22Rv1 (cell line): ENCODE measurements at regions not wholly inside any gene's neighbourhood (a gene's known extent, or its start where the extent isn't known, plus 50 kb on each side); places are given as distances from the start of the nearest gene placed in this dataset.

Experiments used
- ZFX ChIP-seq: fragments of 450-650 bp; IDR thresholded peaks from 2 replicates; pipeline ENCODE4 v1.6.1; 2017; ENCODE audit warnings: antibody characterized with exemption, borderline replicate concordance
- TF ChIP-seq, protein P1 (sequence below): fragments of 450-650 bp; IDR thresholded peaks from 2 replicates; pipeline ENCODE4 v1.5.1; 2017; ENCODE audit warnings: mild to moderate bottlenecking

DNA sequence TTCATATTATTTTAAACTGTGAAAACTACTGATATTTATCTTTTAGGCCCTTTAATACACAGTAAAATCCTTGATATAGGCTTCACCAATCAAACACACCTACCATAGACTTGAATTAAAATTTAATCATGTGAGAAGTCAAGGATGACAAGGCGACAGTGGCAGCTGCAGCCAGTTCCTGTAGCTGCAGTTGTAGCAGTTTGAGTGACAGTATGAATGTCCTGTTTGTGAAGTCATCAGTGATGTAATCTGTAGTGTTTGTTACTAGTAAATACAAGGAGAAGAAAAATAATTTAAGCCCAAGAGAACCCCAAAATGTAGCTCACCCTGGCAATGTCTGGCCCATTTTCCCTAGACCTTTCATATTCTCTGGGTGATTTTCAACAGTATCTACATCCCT, 897.0 kb downstream of the SLITRK6 start:
- TF ChIP-seq, protein P1, sequence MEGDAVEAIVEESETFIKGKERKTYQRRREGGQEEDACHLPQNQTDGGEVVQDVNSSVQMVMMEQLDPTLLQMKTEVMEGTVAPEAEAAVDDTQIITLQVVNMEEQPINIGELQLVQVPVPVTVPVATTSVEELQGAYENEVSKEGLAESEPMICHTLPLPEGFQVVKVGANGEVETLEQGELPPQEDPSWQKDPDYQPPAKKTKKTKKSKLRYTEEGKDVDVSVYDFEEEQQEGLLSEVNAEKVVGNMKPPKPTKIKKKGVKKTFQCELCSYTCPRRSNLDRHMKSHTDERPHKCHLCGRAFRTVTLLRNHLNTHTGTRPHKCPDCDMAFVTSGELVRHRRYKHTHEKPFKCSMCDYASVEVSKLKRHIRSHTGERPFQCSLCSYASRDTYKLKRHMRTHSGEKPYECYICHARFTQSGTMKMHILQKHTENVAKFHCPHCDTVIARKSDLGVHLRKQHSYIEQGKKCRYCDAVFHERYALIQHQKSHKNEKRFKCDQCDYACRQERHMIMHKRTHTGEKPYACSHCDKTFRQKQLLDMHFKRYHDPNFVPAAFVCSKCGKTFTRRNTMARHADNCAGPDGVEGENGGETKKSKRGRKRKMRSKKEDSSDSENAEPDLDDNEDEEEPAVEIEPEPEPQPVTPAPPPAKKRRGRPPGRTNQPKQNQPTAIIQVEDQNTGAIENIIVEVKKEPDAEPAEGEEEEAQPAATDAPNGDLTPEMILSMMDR = no peak
- no peak for TF ChIP-seq ZFX
